H1 (cell line): ENCODE measurements at regions not wholly inside any gene's neighbourhood (a gene's known extent, or its start where the extent isn't known, plus 50 kb on each side); places are given as distances from the start of the nearest gene placed in this dataset.

Experiments used
- CTCF ChIA-PET: fragments of 300-600 bp; sonication (Branson Sonifier 250); formaldehyde crosslinking; loops from one replicate; lab custom pipeline; 2021; ENCODE audit not compliant: partially characterized antibody; lab: Charles Lee
- POLR2A ChIA-PET: fragments of 300-600 bp; sonication (Branson Sonifier 250); formaldehyde crosslinking; loops from one replicate; lab custom pipeline; 2021; ENCODE audit warnings: inconsistent platforms; ENCODE audit not compliant: partially characterized antibody; lab: Charles Lee
- DNase-seq, 2 experiments: peaks; one replicate each; pipeline versions ENCODE4 v3.0.0 to v3.0.0-alpha.2; 2010 to 2022; ENCODE audit warnings: low spot score in 2 of 2, low read depth in 1 of 2, mixed read lengths in 1 of 2
- FAIRE-seq: peaks from 2 replicates; lab custom pipeline; 2011; peaks lifted over from hg19 to GRCh38; lab: Jason Lieb, UNC
- H2AFZ ChIP-seq: 2 replicates; pipeline ENCODE4 v1.8.1; 2012; ENCODE audit warnings: low read length, inconsistent platforms
- H2AK5ac ChIP-seq: 2 replicates; pipeline ENCODE4 v1.6.1; 2013; ENCODE audit warnings: low read depth, low read length
- H2BK120ac ChIP-seq: replicated peaks from 2 replicates; pipeline ENCODE3; 2013; ENCODE audit warnings: low read depth, low read length, inconsistent platforms
- H2BK12ac ChIP-seq: 2 replicates; pipeline ENCODE4 v1.6.1; 2013; ENCODE audit warnings: low read depth, low read length
- H2BK15ac ChIP-seq: 2 replicates; pipeline ENCODE4 v1.6.1; 2013; ENCODE audit warnings: low read length
- H2BK20ac ChIP-seq: 2 replicates; pipeline ENCODE4 v1.6.1; 2013; ENCODE audit warnings: low read length
- H2BK5ac ChIP-seq: 2 replicates; pipeline ENCODE4 v1.6.1; 2013; ENCODE audit warnings: low read depth, low read length
- H3K14ac ChIP-seq: 2 replicates; pipeline ENCODE4 v1.6.1; 2013; ENCODE audit warnings: inconsistent platforms; ENCODE audit not compliant: insufficient read length
- H3K18ac ChIP-seq: 2 replicates; pipeline ENCODE4 v1.6.1; 2013; ENCODE audit warnings: low read length; ENCODE audit errors: extremely low read depth
- H3K23ac ChIP-seq: 2 replicates; pipeline ENCODE4 v1.6.1; 2013; ENCODE audit warnings: inconsistent platforms; ENCODE audit not compliant: insufficient read length
- H3K23me2 ChIP-seq: 2 replicates; pipeline ENCODE4 v1.6.1; 2013; ENCODE audit warnings: low read depth, low read length
- H3K27ac ChIP-seq: 2 replicates; pipeline ENCODE4 v1.6.1; 2011; ENCODE audit warnings: low read depth, low read length, inconsistent platforms
- H3K27me3 ChIP-seq, 4 experiments: replicated peaks in 1 of 4; 1 replicate in 1 of 4; 2 replicates in 3 of 4; pipeline versions ENCODE4 v1.6.1 to v1.8.1; 2011 to 2013; ENCODE audit warnings: low read length in 3 of 4, mild to moderate bottlenecking in 3 of 4, inconsistent platforms in 2 of 4, mixed read lengths in 2 of 4, moderate library complexity in 1 of 4; ENCODE audit not compliant: control insufficient read depth in 3 of 4, insufficient read depth in 3 of 4; ENCODE audit errors: extremely low read depth in 1 of 4
- H3K36me3 ChIP-seq, 4 experiments: 2 replicates each; pipeline versions ENCODE4 v1.6.1 to v1.8.1; 2011 to 2013; ENCODE audit warnings: mild to moderate bottlenecking in 4 of 4, low read length in 3 of 4, moderate library complexity in 2 of 4, control low read depth in 1 of 4, inconsistent platforms in 1 of 4; ENCODE audit not compliant: insufficient read depth in 4 of 4, control insufficient read depth in 2 of 4
- H3K4ac ChIP-seq: replicated peaks from 2 replicates; pipeline ENCODE3; 2013; ENCODE audit warnings: low read length, low read depth, mixed read lengths, inconsistent platforms; ENCODE audit not compliant: insufficient read length
- H3K4me1 ChIP-seq, 4 experiments: replicated peaks in 1 of 4; 1 replicate in 1 of 4; 2 replicates in 3 of 4; pipeline versions ENCODE4 v1.6.1 to v1.8.1; 2011 to 2013; ENCODE audit warnings: low read length in 3 of 4, inconsistent platforms in 2 of 4, mixed read lengths in 1 of 4; ENCODE audit not compliant: insufficient read depth in 4 of 4, control insufficient read depth in 3 of 4
- H3K4me2 ChIP-seq, 2 experiments: 2 replicates each; pipeline versions ENCODE4 v1.6.1 to v1.8.1; 2011 to 2013; ENCODE audit warnings: low read depth in 2 of 2, low read length in 2 of 2, control low read depth in 1 of 2, inconsistent platforms in 1 of 2, mild to moderate bottlenecking in 1 of 2; ENCODE audit not compliant: insufficient read depth in 1 of 2
- H3K4me3 ChIP-seq, 4 experiments: fragments of 200-600, 300-600 bp in 1 of 4; sonication (generic), shearing (Covaris generic), sonication (Bioruptor Twin) in 1 of 4; 2 replicates each; pipeline versions ENCODE4 v1.5.1 to v1.8.1; 2011 to 2016; ENCODE audit warnings: low read length in 4 of 4, low read depth in 3 of 4, control low read depth in 2 of 4, inconsistent platforms in 2 of 4, mild to moderate bottlenecking in 2 of 4, mixed read lengths in 1 of 4, moderate library complexity in 1 of 4; ENCODE audit not compliant: insufficient read depth in 2 of 4; ENCODE audit errors: extremely low read depth in 1 of 4
- H3K56ac ChIP-seq: replicated peaks from 2 replicates; pipeline ENCODE3; 2013; ENCODE audit warnings: low read depth, mild to moderate bottlenecking, mixed read lengths, low read length, inconsistent platforms; ENCODE audit not compliant: insufficient read length
- H3K79me1 ChIP-seq: 2 replicates; pipeline ENCODE4 v1.6.1; 2013; ENCODE audit warnings: low read depth, low read length, control low read depth
- H3K79me2 ChIP-seq, 2 experiments: 2 replicates each; pipeline versions ENCODE4 v1.6.1 to v1.8.1; 2012 to 2013; ENCODE audit warnings: low read length in 2 of 2, mild to moderate bottlenecking in 2 of 2, inconsistent platforms in 1 of 2; ENCODE audit not compliant: insufficient read depth in 2 of 2, control insufficient read depth in 1 of 2
- H3K9ac ChIP-seq, 4 experiments: replicated peaks in 1 of 4; 1 replicate in 1 of 4; 2 replicates in 3 of 4; pipeline versions ENCODE4 v1.6.1 to v1.8.1; 2011 to 2013; ENCODE audit warnings: low read depth in 3 of 4, low read length in 3 of 4, control low read depth in 2 of 4, mild to moderate bottlenecking in 2 of 4, moderate library complexity in 2 of 4, inconsistent platforms in 1 of 4; ENCODE audit errors: extremely low read depth in 1 of 4
- H3K9me3 ChIP-seq, 2 experiments: 2 replicates each; pipeline versions ENCODE4 v1.6.1 to v1.8.1; 2012 to 2013; ENCODE audit warnings: mild to moderate bottlenecking in 2 of 2, moderate library complexity in 2 of 2, control low read depth in 1 of 2, inconsistent platforms in 1 of 2, low read depth in 1 of 2, low read length in 1 of 2, mixed read lengths in 1 of 2; ENCODE audit not compliant: insufficient read depth in 2 of 2
- H4K20me1 ChIP-seq, 2 experiments: replicated peaks in 1 of 2; 2 replicates each; pipeline versions ENCODE3 to v1.8.1; 2011 to 2013; ENCODE audit warnings: inconsistent platforms in 2 of 2, low read length in 2 of 2, mild to moderate bottlenecking in 1 of 2; ENCODE audit not compliant: insufficient read depth in 2 of 2, control insufficient read depth in 1 of 2
- H4K5ac ChIP-seq: 2 replicates; pipeline ENCODE4 v1.6.1; 2013; ENCODE audit warnings: low read length, low read depth, mixed read lengths, inconsistent platforms; ENCODE audit not compliant: insufficient read length
- H4K8ac ChIP-seq: 2 replicates; pipeline ENCODE4 v1.8.0; 2013; ENCODE audit warnings: mild to moderate bottlenecking, moderate library complexity, low read length, inconsistent platforms; ENCODE audit not compliant: insufficient read depth; ENCODE audit errors: extremely low read depth
- H4K91ac ChIP-seq: replicated peaks from 2 replicates; pipeline ENCODE3; 2013; ENCODE audit warnings: low read length, mixed read lengths, inconsistent platforms; ENCODE audit not compliant: insufficient read length
- ATF2 ChIP-seq: IDR thresholded peaks from 2 replicates; pipeline ENCODE4 v1.6.1; 2012; ENCODE audit warnings: low read length, inconsistent platforms
- BACH1 ChIP-seq: IDR thresholded peaks from 2 replicates; pipeline ENCODE4 v1.6.1; 2012; ENCODE audit warnings: low read length, improper control_type of control experiment
- BRCA1 ChIP-seq: IDR thresholded peaks from 2 replicates; pipeline ENCODE4 v1.6.1; 2012; ENCODE audit warnings: low read depth, low read length, improper control_type of control experiment
- FOSL1 ChIP-seq: IDR thresholded peaks from 2 replicates; pipeline ENCODE4 v1.6.1; 2011; ENCODE audit warnings: mild to moderate bottlenecking, low read depth, low read length, moderate library complexity; ENCODE audit not compliant: insufficient read depth
- GABPA ChIP-seq: IDR thresholded peaks from 2 replicates; pipeline ENCODE4 v1.6.1; 2011; ENCODE audit warnings: mild to moderate bottlenecking, low read length, moderate library complexity, borderline replicate concordance; ENCODE audit not compliant: insufficient read depth
- JUN ChIP-seq: IDR thresholded peaks from 2 replicates; pipeline ENCODE4 v1.6.1; 2011; ENCODE audit warnings: low read depth, mild to moderate bottlenecking, improper control_type of control experiment, low read length
- POLR2A ChIP-seq, 2 experiments: IDR thresholded peaks; 1 replicate in 1 of 2; 2 replicates in 1 of 2; pipeline ENCODE4 v1.6.1; 2011; ENCODE audit warnings: low read depth in 2 of 2, low read length in 2 of 2, mild to moderate bottlenecking in 2 of 2; ENCODE audit errors: control extremely low read depth in 1 of 2
- RAD21 ChIP-seq, 2 experiments: IDR thresholded peaks in 1 of 2; conservative IDR thresholded peaks in 1 of 2; 2 replicates each; pipeline ENCODE4 v1.6.1; 2011; ENCODE audit warnings: low read depth in 2 of 2, low read length in 2 of 2, improper control_type of control experiment in 1 of 2, inconsistent platforms in 1 of 2, mild to moderate bottlenecking in 1 of 2, moderate library complexity in 1 of 2
- RXRA ChIP-seq: IDR thresholded peaks from 2 replicates; pipeline ENCODE4 v1.6.1; 2011; ENCODE audit warnings: low read depth, mild to moderate bottlenecking, low read length, moderate library complexity; ENCODE audit not compliant: insufficient read depth
- SIN3A ChIP-seq, 2 experiments: IDR thresholded peaks in 1 of 2; conservative IDR thresholded peaks in 1 of 2; 2 replicates each; pipeline ENCODE4 v1.6.1; 2011 to 2012; ENCODE audit warnings: low read length in 2 of 2, improper control_type of control experiment in 1 of 2, low read depth in 1 of 2, mild to moderate bottlenecking in 1 of 2
- SRF ChIP-seq: IDR thresholded peaks from 2 replicates; pipeline ENCODE4 v1.6.1; 2011; ENCODE audit warnings: mild to moderate bottlenecking, low read depth, low read length, moderate library complexity
- TEAD4 ChIP-seq: IDR thresholded peaks from 2 replicates; pipeline ENCODE4 v1.6.1; 2012; ENCODE audit warnings: low read depth, low read length, inconsistent platforms, mixed read lengths
- WGBS, 2 experiments: shearing (Covaris generic) in 1 of 2; methylation state at CpG; one replicate each; pipeline versions ENCODE4 v1.1.6 to v1.1.7; 2013 to 2015; ENCODE audit warnings: low lambda C conversion rate in 2 of 2, mixed read lengths in 2 of 2, inconsistent platforms in 1 of 2, low coverage in 1 of 2, missing lambda C conversion rate in 1 of 2; ENCODE audit not compliant: insufficient replicate concordance in 2 of 2, insufficient coverage in 1 of 2, insufficient read length in 1 of 2; ENCODE audit errors: extremely low coverage in 1 of 2, missing lambda C conversion rate in 1 of 2; 5-methylcytosine and 5-hydroxymethylcytosine counted together

DNA sequence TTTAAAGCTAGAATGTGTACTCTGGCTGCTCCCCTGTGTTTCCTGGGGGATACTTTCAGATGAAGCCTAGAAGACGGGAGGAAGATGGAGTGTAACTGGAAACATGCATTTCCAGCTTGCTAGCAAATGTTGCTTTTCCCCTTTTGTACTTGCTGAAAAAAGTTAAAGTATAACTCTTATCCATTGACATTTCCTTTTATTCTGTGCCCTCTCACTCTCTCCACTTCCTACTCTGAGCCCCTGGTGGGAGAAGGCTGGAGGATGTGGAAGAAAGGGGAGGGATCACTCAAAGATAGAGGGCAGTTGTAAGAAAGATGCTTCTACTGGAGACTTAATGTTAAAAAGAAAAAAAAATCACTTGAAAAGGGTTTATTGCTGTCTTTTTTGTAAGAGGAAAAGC lies 396.5 kb downstream of the DTHD1 start:
- 87% methylated on average over 1 of the region's 1 CpG; no CpG with 5 or more reads in 1 of the 2 experiments for whole genome bisulfite sequencing, 2 experiments
- Histone ChIP-seq H3K14ac (no peak overlapping the region), H2BK20ac (no peak overlapping the region), H2BK15ac (no peak overlapping the region), H3K27ac (no peak overlapping the region), H4K8ac (no peak overlapping the region), H3K9ac (no peak overlapping the region), H3K36me3 (no peaks in the 10 kb centered on the region), H3K23ac (no peak overlapping the region), H3K4ac (no peak overlapping the region), H2BK5ac (no peak overlapping the region), H4K5ac (no peak overlapping the region), H2BK120ac (no peak overlapping the region), H3K18ac (no peak overlapping the region), H4K91ac (no peak overlapping the region), H3K79me1 (no peaks in the 10 kb centered on the region), H3K79me2 (no peaks in the 10 kb centered on the region), H3K56ac (no peak overlapping the region), H2BK12ac (no peak overlapping the region), H3K4me3 (no peak overlapping the region), H2AK5ac (no peak overlapping the region), H3K27me3 (no peaks in the 10 kb centered on the region), H2AFZ (no peak overlapping the region), H3K23me2 (no peaks in the 10 kb centered on the region), H3K4me2 (no peak overlapping the region), H4K20me1 (no peaks in the 10 kb centered on the region), H3K4me1 (no peaks in the 10 kb centered on the region; a peak in 1 of 7 replicates), H3K9me3 (no peaks in the 10 kb centered on the region)
- DNase-seq (no peak), FAIRE-seq (no peak)
- TF ChIP-seq SIN3A (conservative IDR thresholded peaks at IDR 0.05 in 1 of 2, IDR thresholded peaks at IDR 0.05 in 1 of 2; ENCODE audit: low read depth in 1 of 2, low read length in 2 of 2) (no peak), RXRA (no peak), JUN (no peak), ATF2 (no peak), POLR2A (IDR thresholded peaks at IDR 0.05; ENCODE audit: control extremely low read depth in 1 of 2, low read depth in 2 of 2, low read length in 2 of 2) (no peak), BACH1 (no peak), RAD21 (IDR thresholded peaks at IDR 0.05 in 1 of 2, conservative IDR thresholded peaks at IDR 0.05 in 1 of 2; ENCODE audit: low read depth in 2 of 2, low read length in 2 of 2) (no peak), GABPA (no peak), BRCA1 (no peak), FOSL1 (no peak), TEAD4 (no peak), SRF (no peak)
- ChIA-PET CTCF (no interaction called here), POLR2A (no interaction called here)
